K562 (cell line): ENCODE measurements at regions not wholly inside any gene's neighbourhood (a gene's known extent, or its start where the extent isn't known, plus 50 kb on each side); places are given as distances from the start of the nearest gene placed in this dataset.
A peak's percentile ranks its signal among the peaks of the same experiment; 100 is the strongest.

Experiments
- EGR1 ChIP-seq: fragments of 450-650 bp; conservative IDR thresholded peaks from 2 replicates; pipeline ENCODE4 v1.6.1; 2017; ENCODE audit warnings: mild to moderate bottlenecking
- L3MBTL2 ChIP-seq: fragments of 450-650 bp; IDR thresholded peaks from 2 replicates; pipeline ENCODE4 v1.6.1; 2016; ENCODE audit warnings: mild to moderate bottlenecking, moderate library complexity
- LARP7 ChIP-seq: fragments of 450-650 bp; IDR thresholded peaks from 2 replicates; pipeline ENCODE4 v1.6.1; 2016
- MAZ ChIP-seq, 2 experiments: fragments of 450-650 bp in 1 of 2; sonication (generic) in 1 of 2; formaldehyde crosslinking; IDR thresholded peaks in 1 of 2; conservative IDR thresholded peaks in 1 of 2; 2 replicates each; pipeline versions ENCODE4 v1.4.0 to v1.5.0; 2020; ENCODE audit warnings: mild to moderate bottlenecking in 1 of 2, missing genetic modification reagents in 1 of 2
- SMAD4 ChIP-seq: fragments of 250-450 bp; sonication (Bioruptor Pico); conservative IDR thresholded peaks from 2 replicates; pipeline ENCODE4 v1.8.0; 2021; ENCODE audit warnings: inconsistent platforms, mild to moderate bottlenecking, moderate library complexity
- ZBTB49 ChIP-seq: sonication (generic); formaldehyde crosslinking; IDR thresholded peaks from 2 replicates; pipeline ENCODE4 v1.8.0; 2022; ENCODE audit warnings: missing genetic modification reagents, mild to moderate bottlenecking, borderline replicate concordance

GRCh38 chr21:35206141-35207125 is 157.3 kb upstream of the RUNX1 start (continued):
- TF ChIP-seq ZBTB49 (no peak), SMAD4 (peak; percentile 42), EGR1 (0 out of 2 replicates have a peak, but pooled peaks have one; percentile 18), LARP7 (peak; percentile 99), MAZ (CRISPR knock-in tag; conservative IDR thresholded peaks at IDR 0.05 in 1 of 2, IDR thresholded peaks at IDR 0.05 in 1 of 2) (peak; percentile 54 to 69; a peak in 3 of 4 replicates), L3MBTL2 (peak; percentile 49; the same call in 1 of the 2 replicates)
